IMR-90 (cell line): ENCODE measurements at regions not wholly inside any gene's neighbourhood (a gene's known extent, or its start where the extent isn't known, plus 50 kb on each side); places are given as distances from the start of the nearest gene placed in this dataset.

Experiments
- ATAC-seq: fragments of 200-7000 bp; cut with Tn5 transposase; 2 replicates; pipeline ENCODE4 v1.9.1; 2020; ENCODE audit warnings: low read depth, mild to moderate bottlenecking, moderate library complexity
- BruUV-seq: library from RNA; stranded (reverse); fragments of 400-500 nt; replicated peaks from 2 replicates; lab custom pipeline; 2021; lab: Mats Ljungman, UMichigan
- CTCF ChIA-PET: fragments of 300-600 bp; formaldehyde crosslinking; extraction: SDS; loops from one replicate; lab custom pipeline; 2021; ENCODE audit warnings: antibody characterized with exemption; lab: Yijun Ruan, JAX
- POLR2A ChIA-PET: fragments of 300-600 bp; sonication (Branson Sonifier 250); formaldehyde crosslinking; loops from one replicate; lab custom pipeline; 2022; ENCODE audit warnings: antibody characterized with exemption; ENCODE audit not compliant: unreplicated experiment; lab: Charles Lee
- DNase-seq: peaks from one replicate; pipeline ENCODE4 v3.0.0; 2013
- H2AFZ ChIP-seq: replicated peaks from 2 replicates; pipeline ENCODE3; 2013; ENCODE audit warnings: low read length, mild to moderate bottlenecking; ENCODE audit not compliant: poor library complexity
- H2AK5ac ChIP-seq: 2 replicates; pipeline ENCODE4 v1.6.1; 2013; ENCODE audit warnings: low read depth, low read length, inconsistent platforms
- H2AK9ac ChIP-seq: replicated peaks from 2 replicates; pipeline ENCODE3; 2013; ENCODE audit warnings: mild to moderate bottlenecking, low read depth, low read length, moderate library complexity; ENCODE audit not compliant: poor library complexity
- H2BK120ac ChIP-seq: 2 replicates; pipeline ENCODE4 v1.6.1; 2013; ENCODE audit warnings: low read depth, low read length, inconsistent platforms
- H2BK15ac ChIP-seq: 3 replicates; pipeline ENCODE4 v1.6.1; 2013; ENCODE audit warnings: low read depth, low read length, inconsistent platforms
- H2BK20ac ChIP-seq: 2 replicates; pipeline ENCODE4 v1.6.1; 2013; ENCODE audit warnings: low read depth, mild to moderate bottlenecking, inconsistent platforms, low read length, moderate library complexity
- H2BK5ac ChIP-seq: 2 replicates; pipeline ENCODE4 v1.6.1; 2013; ENCODE audit warnings: mild to moderate bottlenecking, low read depth, low read length, inconsistent platforms; ENCODE audit not compliant: poor library complexity, severe bottlenecking
- H3K14ac ChIP-seq: replicated peaks from 2 replicates; pipeline ENCODE4 v1.6.1; 2013; ENCODE audit warnings: low read depth, low read length, inconsistent platforms
- H3K18ac ChIP-seq: 2 replicates; pipeline ENCODE4 v1.6.1; 2013; ENCODE audit warnings: low read depth, low read length, control low read depth
- H3K23ac ChIP-seq: 2 replicates; pipeline ENCODE4 v1.6.1; 2013; ENCODE audit warnings: low read depth, low read length, inconsistent platforms
- H3K27ac ChIP-seq: 2 replicates; pipeline ENCODE4 v1.5.1; 2013; ENCODE audit warnings: mild to moderate bottlenecking, control low read depth, low read length; ENCODE audit not compliant: insufficient read depth
- H3K27me3 ChIP-seq: 2 replicates; pipeline ENCODE4 v1.6.1; 2013; ENCODE audit warnings: low read length; ENCODE audit not compliant: control insufficient read depth, insufficient read depth
- H3K36me3 ChIP-seq: 2 replicates; pipeline ENCODE4 v1.6.1; 2013; ENCODE audit warnings: low read length, mixed read lengths; ENCODE audit not compliant: control insufficient read depth, insufficient read depth
- H3K4ac ChIP-seq: 2 replicates; pipeline ENCODE4 v1.6.1; 2013; ENCODE audit warnings: low read depth, low read length, inconsistent platforms
- H3K4me1 ChIP-seq: 2 replicates; pipeline ENCODE4 v1.6.1; 2013; ENCODE audit warnings: low read length, mixed read lengths; ENCODE audit not compliant: control insufficient read depth, insufficient read depth
- H3K4me2 ChIP-seq: 2 replicates; pipeline ENCODE4 v1.6.1; 2013; ENCODE audit warnings: low read depth, mild to moderate bottlenecking, control low read depth, low read length, moderate library complexity
- H3K4me3 ChIP-seq: 2 replicates; pipeline ENCODE4 v1.5.1; 2013; ENCODE audit warnings: low read depth, mild to moderate bottlenecking, control low read depth, low read length, moderate library complexity; ENCODE audit not compliant: insufficient read depth
- H3K56ac ChIP-seq: 2 replicates; pipeline ENCODE4 v1.6.1; 2013; ENCODE audit warnings: low read length, inconsistent platforms; ENCODE audit not compliant: insufficient read depth; ENCODE audit errors: extremely low read depth
- H3K79me1 ChIP-seq, 2 experiments: 2 replicates each; pipeline ENCODE4 v1.6.1; 2013; ENCODE audit warnings: low read length in 2 of 2, inconsistent platforms in 1 of 2, low read depth in 1 of 2
- H3K9ac ChIP-seq: 2 replicates; pipeline ENCODE4 v1.6.1; 2013; ENCODE audit warnings: low read depth, low read length, control low read depth
- H3K9me1 ChIP-seq: 2 replicates; pipeline ENCODE4 v1.6.1; 2013; ENCODE audit warnings: low read length, inconsistent platforms; ENCODE audit not compliant: insufficient read depth
- H3K9me3 ChIP-seq: 2 replicates; pipeline ENCODE4 v1.6.1; 2013; ENCODE audit warnings: low read length; ENCODE audit not compliant: control insufficient read depth, insufficient read depth
- H4K20me1 ChIP-seq: 2 replicates; pipeline ENCODE4 v1.6.1; 2013; ENCODE audit warnings: low read length, inconsistent platforms; ENCODE audit not compliant: insufficient read depth
- H4K5ac ChIP-seq: 2 replicates; pipeline ENCODE4 v1.6.1; 2013; ENCODE audit warnings: mild to moderate bottlenecking, low read depth, low read length, control low read depth
- H4K8ac ChIP-seq, 2 experiments: 2 replicates each; pipeline ENCODE4 v1.6.1; 2013; ENCODE audit warnings: low read depth in 2 of 2, low read length in 2 of 2, control low read depth in 1 of 2, inconsistent platforms in 1 of 2
- H4K91ac ChIP-seq: 2 replicates; pipeline ENCODE4 v1.6.1; 2013; ENCODE audit warnings: low read depth, low read length, inconsistent platforms; ENCODE audit not compliant: insufficient read depth
- CEBPB ChIP-seq: IDR thresholded peaks from 2 replicates; pipeline ENCODE4 v1.6.1; 2012; ENCODE audit warnings: low read depth, low read length, improper control_type of control experiment
- CHD1 ChIP-seq: IDR thresholded peaks from 2 replicates; pipeline ENCODE4 v1.6.1; 2012; ENCODE audit warnings: low read depth, low read length, improper control_type of control experiment
- CTCF ChIP-seq: conservative IDR thresholded peaks from 2 replicates; pipeline ENCODE4 v1.5.1; 2012; ENCODE audit warnings: mild to moderate bottlenecking, low read depth, low read length, improper control_type of control experiment
- FOS ChIP-seq: fragments of 150-350 bp; IDR thresholded peaks from 2 replicates; pipeline ENCODE4 v1.6.1; 2016; ENCODE audit warnings: low read depth, low read length
- MAZ ChIP-seq: IDR thresholded peaks from 2 replicates; pipeline ENCODE4 v1.6.1; 2012; ENCODE audit warnings: low read depth, mild to moderate bottlenecking, low read length, improper control_type of control experiment, moderate library complexity, borderline replicate concordance
- MXI1 ChIP-seq: IDR thresholded peaks from 2 replicates; pipeline ENCODE4 v1.6.1; 2012; ENCODE audit warnings: low read depth, mild to moderate bottlenecking, low read length, moderate library complexity, borderline replicate concordance
- NFE2L2 ChIP-seq: fragments of 150-350 bp; IDR thresholded peaks from 2 replicates; pipeline ENCODE4 v1.6.1; 2016; ENCODE audit warnings: low read depth, mild to moderate bottlenecking, low read length
- RAD21 ChIP-seq: IDR thresholded peaks from 2 replicates; pipeline ENCODE4 v1.6.1; 2012; ENCODE audit warnings: low read length, improper control_type of control experiment
- RCOR1 ChIP-seq: IDR thresholded peaks from 2 replicates; pipeline ENCODE4 v1.6.1; 2012; ENCODE audit warnings: mild to moderate bottlenecking, low read length, improper control_type of control experiment; ENCODE audit not compliant: insufficient replicate concordance
- RFX5 ChIP-seq: IDR thresholded peaks from 2 replicates; pipeline ENCODE4 v1.8.0; 2012; ENCODE audit warnings: low read depth, mild to moderate bottlenecking, low read length, moderate library complexity
- SMC3 ChIP-seq: fragments of 150-350 bp; IDR thresholded peaks from 2 replicates; pipeline ENCODE4 v1.6.1; 2016; ENCODE audit warnings: low read depth, mild to moderate bottlenecking, antibody characterized with exemption, low read length, moderate library complexity
- USF2 ChIP-seq: fragments of 150-350 bp; IDR thresholded peaks from 2 replicates; pipeline ENCODE4 v1.6.1; 2017; ENCODE audit warnings: mild to moderate bottlenecking, antibody characterized with exemption, low read length, low read depth
- WGBS, 2 experiments: methylation state at CpG; one replicate each; pipeline versions ENCODE4 v1.1.5 to v1.1.7; 2013; ENCODE audit warnings: missing lambda C conversion rate in 2 of 2; ENCODE audit not compliant: insufficient read length in 1 of 2; ENCODE audit errors: extremely low coverage in 2 of 2; 5-methylcytosine and 5-hydroxymethylcytosine counted together
- dilution Hi-C: fragments of 300-500 bp; cut with HindIII; formaldehyde crosslinking; loops from one replicate; pipeline ENCODE4 v1.14.3; 2018; ENCODE audit warnings: low sequenced_read_pairs; ENCODE audit not compliant: unreplicated experiment
- in situ Hi-C: fragments of 300-500 bp; cut with MboI; formaldehyde crosslinking; loops from 3 replicates; pipeline ENCODE4 v1.14.3; 2019; ENCODE audit warnings: low sequenced_read_pairs, inconsistent platforms, mixed read lengths
- intact Hi-C: fragments of 100-400 bp; cut with micrococcal nuclease; formaldehyde crosslinking; loops from 2 replicates; pipeline ENCODE4 v1.10.0; 2022
- TF ChIP-seq, protein P1 (sequence below): fragments of 150-350 bp; IDR thresholded peaks from 2 replicates; pipeline ENCODE4 v1.6.1; 2016; ENCODE audit warnings: low read depth, mild to moderate bottlenecking, low read length, moderate library complexity, borderline replicate concordance

DNA sequence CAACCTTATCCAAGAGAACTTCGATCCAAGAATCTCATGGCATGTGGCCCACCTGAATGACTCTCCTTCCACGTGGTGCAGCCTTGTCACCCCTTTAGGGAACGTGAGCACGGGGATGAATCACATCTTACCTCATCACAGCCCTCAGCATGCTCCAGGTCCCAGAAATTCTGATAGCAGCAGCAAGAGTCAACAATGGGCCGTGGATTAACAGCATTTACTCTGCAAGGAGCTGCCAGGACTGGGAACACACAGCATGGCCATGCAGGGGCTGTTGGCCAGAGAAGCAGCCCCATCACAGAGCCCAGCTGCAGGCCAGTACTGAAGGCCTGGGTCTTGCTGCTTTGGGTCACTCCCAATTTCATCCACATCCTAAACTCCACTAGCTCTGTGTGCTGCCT is 150.4 kb downstream of the C5orf15 start:
- Histone ChIP-seq H2BK20ac (no peak overlapping the region), H2BK5ac (no peak overlapping the region), H3K9me3 (no peaks in the 10 kb centered on the region), H3K14ac (no peak overlapping the region), H2AFZ (no peak overlapping the region), H3K23ac (no peak overlapping the region), H2BK120ac (no peak overlapping the region), H3K18ac (no peak overlapping the region), H3K27ac (no peak overlapping the region), H3K27me3 (peaks cover 28% of the 10 kb centered on the region), H3K9me1 (no peaks in the 10 kb centered on the region), H2AK9ac (no peak overlapping the region), H4K20me1 (no peaks in the 10 kb centered on the region), H3K79me1 (no peaks in the 10 kb centered on the region), H2AK5ac (no peak overlapping the region), H4K8ac (no peak overlapping the region), H3K4me2 (no peak overlapping the region), H3K36me3 (no peaks in the 10 kb centered on the region), H4K91ac (no peak overlapping the region), H3K56ac (no peak overlapping the region), H4K5ac (no peak overlapping the region), H3K9ac (no peak overlapping the region), H3K4me1 (no peaks in the 10 kb centered on the region), H3K4ac (no peak overlapping the region), H3K4me3 (no peak overlapping the region), H2BK15ac (no peak overlapping the region)
- ATAC-seq (no peak), DNase-seq (peak; percentile 5)
- no TSS peak for BruUV-seq
- no peak for TF ChIP-seq CEBPB
- no peak for TF ChIP-seq MAZ
- no peak for TF ChIP-seq USF2
- TF ChIP-seq NFE2L2, result no peak
- TF ChIP-seq CHD1, result no peak
- no peak for TF ChIP-seq RAD21
- TF ChIP-seq CTCF, result no peak
- no peak for TF ChIP-seq RCOR1
- TF ChIP-seq, protein P1, sequence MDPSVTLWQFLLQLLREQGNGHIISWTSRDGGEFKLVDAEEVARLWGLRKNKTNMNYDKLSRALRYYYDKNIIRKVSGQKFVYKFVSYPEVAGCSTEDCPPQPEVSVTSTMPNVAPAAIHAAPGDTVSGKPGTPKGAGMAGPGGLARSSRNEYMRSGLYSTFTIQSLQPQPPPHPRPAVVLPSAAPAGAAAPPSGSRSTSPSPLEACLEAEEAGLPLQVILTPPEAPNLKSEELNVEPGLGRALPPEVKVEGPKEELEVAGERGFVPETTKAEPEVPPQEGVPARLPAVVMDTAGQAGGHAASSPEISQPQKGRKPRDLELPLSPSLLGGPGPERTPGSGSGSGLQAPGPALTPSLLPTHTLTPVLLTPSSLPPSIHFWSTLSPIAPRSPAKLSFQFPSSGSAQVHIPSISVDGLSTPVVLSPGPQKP, result no peak
- TF ChIP-seq SMC3, result no peak
- TF ChIP-seq MXI1, result no peak
- no peak for TF ChIP-seq RFX5
- no peak for TF ChIP-seq FOS
- ChIA-PET POLR2A (no interaction called here), CTCF (no interaction called here)
- WGBS, 2 experiments, result 41% methylated on average over 2 of the region's 5 CpGs; no CpG with 5 or more reads in 1 of the 2 experiments
- intact Hi-C loops (no loop called here), dilution Hi-C loops (no loop called here), in situ Hi-C loops (no loop called here)
